ENCODE measurements at regions not wholly inside any gene's neighbourhood (a gene's known extent, or its start where the extent isn't known, plus 50 kb on each side); places are given as distances from the start of the nearest gene placed in this dataset.

- POLR2A ChIA-PET (ENCODE audit: partially characterized antibody), result no interaction called here
- no peak for FAIRE-seq
- CTCF ChIA-PET (ENCODE audit: partially characterized antibody), result no interaction called here
These were observed 764.8 kb upstream of the NR2F2 start for GRCh38 chr15:95565690-95566089.

More at GRCh38 chr15:95565690-95566089, 764.8 kb upstream of the NR2F2 start:
- H3K36me3 ChIP-seq (ENCODE audit: control insufficient read depth in 2 of 4, insufficient read depth in 4 of 4, low read length in 3 of 4), result no peaks in the 10 kb centered on the region
- DNase-seq (ENCODE audit: low read depth in 1 of 2, low spot score in 2 of 2), result no peak
- no peak overlapping the region for H4K91ac ChIP-seq (replicated peaks; ENCODE audit: insufficient read length, low read length)
- no peak overlapping the region for H3K23ac ChIP-seq (ENCODE audit: insufficient read length)
- peaks cover 3% of the 10 kb centered on the region; the same call in 1 of the 2 replicates for H3K23me2 ChIP-seq (ENCODE audit: low read depth, low read length)
- H3K4me3 ChIP-seq (ENCODE audit: extremely low read depth in 1 of 4, insufficient read depth in 2 of 4, low read depth in 3 of 4, low read length in 4 of 4), result no peak overlapping the region
- H3K4ac ChIP-seq (replicated peaks; ENCODE audit: insufficient read length, low read depth, low read length), result no peak overlapping the region
- no peak overlapping the region for H3K18ac ChIP-seq (ENCODE audit: extremely low read depth, low read length)
- no peaks in the 10 kb centered on the region for H3K27me3 ChIP-seq (replicated peaks in 1 of 4; ENCODE audit: control insufficient read depth in 3 of 4, extremely low read depth in 1 of 4, insufficient read depth in 3 of 4, low read length in 3 of 4)
- no peak overlapping the region for H2AK5ac ChIP-seq (ENCODE audit: low read depth, low read length)
- no peaks in the 10 kb centered on the region for H3K4me1 ChIP-seq (replicated peaks in 1 of 4; ENCODE audit: control insufficient read depth in 3 of 4, insufficient read depth in 4 of 4, low read length in 3 of 4)
- H4K5ac ChIP-seq (ENCODE audit: insufficient read length, low read depth, low read length), result no peak overlapping the region
- H2BK12ac ChIP-seq (ENCODE audit: low read depth, low read length), result no peak overlapping the region
- H4K20me1 ChIP-seq (replicated peaks in 1 of 2; ENCODE audit: control insufficient read depth in 1 of 2, insufficient read depth in 2 of 2, low read length in 2 of 2), result no peaks in the 10 kb centered on the region
- no peaks in the 10 kb centered on the region for H3K79me2 ChIP-seq (ENCODE audit: control insufficient read depth in 1 of 2, insufficient read depth in 2 of 2, low read length in 2 of 2)
- no peak overlapping the region for H2BK20ac ChIP-seq (ENCODE audit: low read length)
- H3K4me2 ChIP-seq (ENCODE audit: insufficient read depth in 1 of 2, low read depth in 2 of 2, low read length in 2 of 2), result no peak overlapping the region
- H2BK5ac ChIP-seq (ENCODE audit: low read depth, low read length), result no peak overlapping the region
- H3K27ac ChIP-seq (ENCODE audit: low read depth, low read length), result no peak overlapping the region
- no peak overlapping the region for H2AFZ ChIP-seq (ENCODE audit: low read length)
- H3K56ac ChIP-seq (replicated peaks; ENCODE audit: insufficient read length, low read depth, low read length), result no peak overlapping the region
- no peak overlapping the region for H4K8ac ChIP-seq (ENCODE audit: extremely low read depth, insufficient read depth, low read length)
- no peaks in the 10 kb centered on the region for H3K9me3 ChIP-seq (ENCODE audit: insufficient read depth in 2 of 2, low read depth in 1 of 2, low read length in 1 of 2)
- no peaks in the 10 kb centered on the region for H3K79me1 ChIP-seq (ENCODE audit: low read depth, low read length)
- H3K14ac ChIP-seq (ENCODE audit: insufficient read length), result no peak overlapping the region
- H2BK120ac ChIP-seq (replicated peaks; ENCODE audit: low read depth, low read length), result no peak overlapping the region
- H3K9ac ChIP-seq (replicated peaks in 1 of 4; ENCODE audit: extremely low read depth in 1 of 4, low read depth in 3 of 4, low read length in 3 of 4), result no peak overlapping the region
- TF ChIP-seq SRF (IDR thresholded peaks at IDR 0.05; ENCODE audit: low read depth, low read length) (no peak), ZNF274 (IDR thresholded peaks at IDR 0.05; ENCODE audit: borderline replicate concordance, extremely low read depth, low read length) (no peak), NANOG (IDR thresholded peaks at IDR 0.05; ENCODE audit: insufficient read depth, low read depth, low read length, poor library complexity, severe bottlenecking) (no peak), USF2 (IDR thresholded peaks at IDR 0.05; ENCODE audit: low read length) (no peak), RFX5 (IDR thresholded peaks at IDR 0.05; ENCODE audit: borderline replicate concordance, low read depth, low read length) (no peak), HDAC6 (IDR thresholded peaks at IDR 0.05; ENCODE audit: low read depth, low read length) (no peak), GTF2F1 (IDR thresholded peaks at IDR 0.05; ENCODE audit: borderline replicate concordance, low read depth, low read length) (no peak), FOSL1 (IDR thresholded peaks at IDR 0.05; ENCODE audit: insufficient read depth, low read depth, low read length) (no peak), CTCF (IDR thresholded peaks at IDR 0.05; ENCODE audit: control extremely low read depth in 1 of 3, insufficient read depth in 1 of 3, low read depth in 1 of 3, low read length in 3 of 3) (no peak), BCL11A (IDR thresholded peaks at IDR 0.05; ENCODE audit: low read depth in 2 of 2, low read length in 2 of 2) (no peak)
- H2BK15ac ChIP-seq (ENCODE audit: low read length), result no peak overlapping the region
- WGBS, 2 experiments (ENCODE audit: extremely low coverage in 1 of 2, insufficient coverage in 1 of 2, insufficient read length in 1 of 2, insufficient replicate concordance in 2 of 2, low coverage in 1 of 2, low lambda C conversion rate in 2 of 2, missing lambda C conversion rate in 1 of 2), result 90% methylated on average over 4 of the region's 4 CpGs; no CpG with 5 or more reads in 1 of the 2 experiments

All from H1 (cell line).